HG02798 (cell line): ENCODE measurements at regions not wholly inside any gene's neighbourhood (a gene's known extent, or its start where the extent isn't known, plus 50 kb on each side); places are given as distances from the start of the nearest gene placed in this dataset.
"Not testable (repeated sequence)": the region's sequence is repeated elsewhere in the genome, so short reads cannot be mapped to it uniquely, and the experiment has no call there.

Experiments
- ATAC-seq: cut with Tn5 transposase; IDR thresholded peaks from one replicate; pipeline ENCODE4 v1.9.1; 2021; ENCODE audit warnings: mild to moderate bottlenecking; ENCODE audit not compliant: unreplicated experiment, poor library complexity

DNA sequence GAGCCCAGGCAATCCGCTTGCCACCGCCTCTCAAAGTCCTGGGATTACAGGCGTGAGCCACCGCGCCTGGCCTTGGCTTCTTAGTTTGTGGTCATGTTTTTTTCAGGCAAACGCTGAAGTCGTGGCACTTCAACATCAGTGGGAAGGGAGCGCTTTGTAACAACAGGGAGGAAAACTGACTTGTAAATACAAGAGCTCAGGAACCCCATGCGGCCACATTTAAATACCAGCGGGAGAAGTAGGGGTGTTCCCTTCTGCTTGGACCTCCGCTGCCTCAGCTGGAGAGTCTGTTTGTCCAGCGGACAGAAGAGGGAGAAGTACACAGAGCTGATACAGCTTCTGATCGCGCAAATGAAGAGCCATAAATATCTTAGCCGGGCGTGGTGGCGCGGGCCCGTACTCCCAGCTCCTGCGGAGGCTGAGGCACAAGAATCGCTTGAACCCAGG lies 108.7 kb upstream of the KMT2C start:
- ATAC-seq: no peak

DNA sequence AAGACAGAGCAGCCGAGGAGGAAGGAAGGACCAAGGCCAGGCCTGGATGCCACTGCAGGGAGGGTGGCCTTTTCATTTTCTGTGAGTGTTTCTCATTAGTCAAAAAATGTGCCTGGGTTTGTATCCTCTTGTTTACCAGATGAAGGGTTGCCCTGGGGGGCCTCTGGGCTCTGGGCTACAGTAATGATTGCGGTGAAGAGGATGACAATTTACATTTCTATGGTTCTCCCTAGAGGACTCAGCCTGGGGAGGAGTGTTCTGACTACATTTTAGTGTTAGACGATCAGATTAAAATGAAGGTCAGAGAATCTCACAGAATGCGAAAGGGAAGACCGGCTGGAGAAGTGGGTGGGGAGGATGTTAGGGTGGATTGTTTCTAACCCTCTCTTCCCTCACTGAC lies 108.0 kb upstream of the KMT2C start:
- ATAC-seq: no peak

DNA sequence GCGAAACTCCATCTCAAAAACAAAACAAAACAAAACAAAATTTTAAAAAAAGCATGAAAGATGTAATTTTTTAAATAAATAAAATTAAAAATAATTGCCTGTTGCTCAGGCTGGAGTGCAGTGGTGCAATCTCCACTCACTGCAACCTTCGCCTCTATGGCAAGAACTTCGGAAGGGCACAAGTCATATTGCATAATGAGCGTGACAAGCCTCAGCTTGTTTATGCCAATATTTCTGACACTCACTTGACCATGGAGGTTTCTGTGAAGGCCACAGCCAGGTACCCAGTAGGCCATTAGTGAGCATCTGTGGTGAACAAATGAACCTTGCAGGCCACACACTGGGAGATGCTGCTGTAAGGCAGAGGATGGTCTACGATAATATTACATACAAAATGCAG lies 106.1 kb upstream of the KMT2C start:
- no peak for ATAC-seq

DNA sequence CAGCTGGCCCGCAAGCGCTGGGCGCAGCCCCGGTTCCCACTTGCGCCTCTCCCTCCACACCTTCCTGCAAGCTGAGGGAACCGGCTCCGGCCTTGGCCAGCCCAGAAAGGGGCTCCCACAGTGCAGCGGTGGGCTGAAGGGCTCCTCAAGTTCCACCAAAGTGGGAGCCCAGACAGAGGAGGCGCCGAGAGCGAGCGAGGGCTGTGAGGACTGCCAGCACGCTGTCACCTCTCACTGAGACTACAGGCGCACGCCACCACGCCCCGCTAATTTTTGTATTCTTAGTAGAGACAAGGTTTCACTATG lies 103.3 kb upstream of the KMT2C start:
- ATAC-seq: not testable (repeated sequence)

DNA sequence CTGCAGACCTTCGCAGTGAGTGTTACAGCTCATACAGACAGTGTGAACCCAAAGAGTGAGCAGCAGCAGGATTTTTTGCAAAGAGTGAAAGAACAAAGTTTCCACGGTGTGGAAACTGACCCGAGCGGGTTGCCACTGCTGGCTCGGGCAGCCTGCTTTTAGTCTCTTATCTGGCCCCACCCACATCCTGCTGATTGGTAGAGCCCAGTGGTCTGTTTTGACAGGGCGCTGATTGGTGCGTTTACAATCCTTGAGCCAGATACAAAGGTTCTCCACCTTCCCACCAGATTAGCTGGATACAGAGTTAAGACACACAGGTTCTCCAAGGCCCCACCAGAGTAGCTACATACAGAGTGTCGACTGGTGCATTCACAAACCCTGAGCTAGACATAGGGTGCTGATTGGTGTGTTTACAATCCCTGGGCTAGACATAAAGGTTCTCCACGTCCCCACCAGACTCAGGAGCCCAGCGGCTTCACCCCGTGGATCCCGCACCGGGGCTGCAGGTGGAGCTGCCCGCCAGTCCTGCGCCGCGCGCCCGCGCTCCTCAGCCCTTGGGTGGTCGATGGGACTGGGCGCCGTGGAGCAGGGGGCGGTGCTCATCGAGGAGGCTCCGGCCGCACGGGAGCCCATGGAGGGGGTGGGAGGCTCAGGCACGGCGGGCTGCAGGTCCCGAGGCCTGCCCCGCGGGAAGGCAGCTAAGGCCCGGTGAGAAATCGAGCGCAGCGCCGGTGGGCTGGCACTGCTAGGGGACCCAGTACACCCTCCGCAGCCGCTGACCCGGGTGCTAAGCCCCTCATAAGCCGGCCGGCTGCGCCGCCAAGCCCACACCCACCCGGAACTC lies 102.8 kb upstream of the KMT2C start:
- ATAC-seq: not testable (repeated sequence)

DNA sequence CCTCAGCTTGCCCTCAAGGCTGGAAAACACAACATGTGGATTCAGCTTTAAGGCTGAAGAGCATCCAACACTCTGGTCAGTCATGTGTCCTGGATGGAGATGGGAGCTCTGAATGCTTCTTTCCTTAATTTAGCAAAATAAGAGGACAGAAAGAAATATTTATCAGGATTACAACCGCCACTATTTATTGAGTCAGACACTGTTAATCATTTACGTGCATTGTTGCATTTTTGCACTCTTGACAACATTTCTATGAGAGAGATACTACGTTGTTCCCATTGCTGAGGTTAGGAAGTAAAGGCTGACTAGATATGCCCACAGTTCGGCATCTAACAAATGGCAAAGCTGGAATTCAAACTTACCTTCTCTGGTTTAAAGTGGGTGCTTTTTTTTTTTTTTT lies 101.8 kb upstream of the KMT2C start:
- no peak for ATAC-seq

DNA sequence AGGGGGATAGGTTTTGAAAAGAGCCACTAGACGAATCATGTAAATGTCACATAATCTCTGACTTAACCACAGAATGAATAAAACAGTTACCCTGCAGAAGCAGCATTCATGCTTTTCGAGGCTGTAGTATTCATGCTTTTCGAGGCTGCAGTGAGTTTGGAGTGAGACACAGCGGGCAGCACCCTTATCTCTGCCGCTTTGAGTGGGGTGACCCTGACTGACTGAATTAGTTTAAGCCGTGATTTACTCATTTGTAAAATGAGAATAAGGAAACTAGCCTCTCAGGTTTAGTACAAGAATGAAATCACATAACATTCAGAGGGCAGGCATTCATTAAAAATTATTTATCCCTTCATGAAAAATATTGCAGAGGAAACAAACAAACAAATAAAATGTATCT lies 92.8 kb upstream of the KMT2C start:
- no peak for ATAC-seq

DNA sequence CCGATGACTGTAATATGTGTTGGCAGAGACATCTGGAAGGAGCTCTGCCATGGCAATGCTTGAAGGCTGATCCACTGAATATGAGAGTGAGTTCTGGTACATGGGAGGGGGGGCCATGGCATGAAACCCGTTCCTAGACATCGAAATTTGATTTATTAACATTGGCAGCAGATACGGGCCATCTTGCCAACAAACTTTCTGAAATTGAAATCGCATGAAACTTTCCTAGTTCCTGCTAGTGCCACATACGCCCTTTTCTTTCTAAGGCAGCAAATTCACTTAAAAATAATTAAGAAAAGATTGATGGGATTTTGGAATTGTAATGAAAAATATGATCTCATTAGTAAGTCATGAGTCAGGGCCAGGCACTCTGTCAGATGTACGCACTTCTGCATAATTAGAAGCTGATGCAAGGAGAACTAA lies 91.8 kb upstream of the KMT2C start:
- ATAC-seq: no peak

DNA sequence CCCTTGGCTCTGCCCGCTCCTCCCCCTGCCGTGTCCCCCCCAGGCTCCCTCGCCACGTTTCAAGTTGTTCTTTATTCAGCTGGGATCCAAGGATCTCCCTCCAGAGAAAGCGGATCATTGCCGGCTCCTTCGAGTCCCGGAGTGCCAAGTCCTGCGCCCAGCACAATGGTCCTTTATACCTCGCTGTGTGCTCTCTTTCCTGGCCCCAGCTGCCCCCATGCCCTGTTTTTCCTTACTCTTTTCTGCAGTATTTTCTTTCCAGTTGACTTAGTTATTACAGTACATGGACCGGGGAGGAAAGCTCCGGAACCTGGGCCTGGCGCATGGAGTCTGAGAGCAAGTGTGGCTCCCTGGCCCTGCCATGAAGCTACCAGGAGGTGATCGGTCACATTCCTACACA lies 88.1 kb upstream of the KMT2C start:
- ATAC-seq: no peak

DNA sequence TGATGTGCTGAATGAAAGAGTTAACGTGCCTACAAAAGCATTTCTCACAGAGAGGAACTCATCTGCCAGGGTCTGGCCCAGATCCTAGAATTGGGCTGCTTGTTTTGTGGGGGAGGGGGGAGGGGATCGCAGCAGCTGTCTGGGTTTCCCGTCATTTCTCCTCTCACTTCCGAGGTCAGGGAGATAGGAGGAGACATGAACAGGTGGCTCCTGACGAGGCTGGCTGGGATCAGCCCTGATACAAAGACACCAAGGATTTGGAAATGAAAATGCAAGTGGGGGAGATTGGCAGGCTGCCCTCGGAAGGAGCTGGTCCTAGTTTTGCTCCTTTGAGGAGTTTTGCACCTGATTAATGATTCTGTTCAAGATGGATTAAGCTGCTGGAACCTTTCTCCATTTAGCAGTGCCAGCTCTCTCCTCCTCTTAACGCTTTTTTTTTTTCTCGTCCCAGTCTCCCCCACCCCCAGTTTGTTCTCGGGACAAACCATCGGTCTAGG lies 86.8 kb upstream of the KMT2C start:
- ATAC-seq: no peak

DNA sequence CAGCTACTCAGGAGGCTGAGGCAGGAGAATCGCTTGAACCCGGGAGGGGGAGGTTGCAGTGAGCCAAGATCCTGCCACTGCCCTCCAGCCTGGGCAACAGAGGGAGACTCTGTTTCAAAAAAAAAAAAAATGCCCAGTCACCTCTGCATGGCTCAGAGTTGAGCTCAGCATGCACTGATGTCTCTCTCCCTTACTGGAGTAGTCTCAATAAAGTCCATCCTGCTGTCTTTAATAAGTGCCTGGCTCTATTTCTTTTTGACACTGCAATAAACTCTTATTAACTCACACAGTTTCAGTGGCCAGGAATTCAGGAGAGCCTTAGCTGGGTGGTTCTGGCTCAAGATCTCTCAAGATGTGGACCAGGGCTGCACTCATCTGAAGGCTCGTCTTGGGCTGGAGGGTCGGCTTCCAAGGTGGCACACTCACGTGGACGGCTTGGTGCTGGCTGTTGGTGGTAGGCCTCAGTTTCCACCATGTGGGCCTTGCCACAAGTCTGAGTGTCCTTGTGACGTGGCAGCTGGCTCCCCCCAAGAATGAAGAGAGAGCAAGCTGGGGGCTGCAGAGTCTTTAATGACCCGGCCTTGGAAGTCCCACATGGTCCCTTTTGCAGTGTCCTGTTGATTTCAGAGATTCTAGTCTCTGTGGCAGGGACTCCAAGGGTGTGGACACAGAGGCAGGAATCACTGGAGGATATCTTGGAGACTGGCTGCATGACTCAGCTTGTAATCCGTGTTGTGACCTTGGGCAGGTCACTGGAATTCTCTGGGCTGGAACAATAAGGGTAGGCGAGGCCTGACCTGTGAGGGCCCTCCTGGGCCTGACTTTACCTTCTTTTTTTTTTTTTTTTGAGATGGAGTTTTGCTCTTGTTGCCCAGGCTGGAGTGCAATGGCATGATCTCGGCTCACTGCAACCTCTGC lies 85.9 kb upstream of the KMT2C start:
- no peak for ATAC-seq

DNA sequence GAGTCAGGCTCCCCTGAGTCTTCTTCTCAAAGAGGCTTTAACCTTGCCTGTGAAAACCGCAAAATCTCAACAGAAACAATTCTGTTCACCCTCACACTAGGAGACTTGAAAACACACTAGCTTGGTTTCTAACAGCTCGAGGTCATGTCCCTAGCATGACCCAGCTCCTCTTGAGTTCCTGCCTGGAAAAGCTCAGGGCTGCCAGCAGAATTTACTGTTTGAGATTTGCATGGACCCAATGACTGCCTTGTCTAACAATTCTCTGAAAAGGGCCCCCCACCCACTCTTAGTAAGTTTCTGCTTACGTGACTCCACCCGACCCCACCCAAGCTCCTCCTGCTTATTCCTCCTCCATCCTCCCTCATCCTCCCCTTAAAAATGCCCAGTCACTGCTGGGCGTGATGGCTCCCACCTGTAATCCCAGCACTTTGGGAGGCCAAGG lies 85.1 kb upstream of the KMT2C start:
- no peak for ATAC-seq

DNA sequence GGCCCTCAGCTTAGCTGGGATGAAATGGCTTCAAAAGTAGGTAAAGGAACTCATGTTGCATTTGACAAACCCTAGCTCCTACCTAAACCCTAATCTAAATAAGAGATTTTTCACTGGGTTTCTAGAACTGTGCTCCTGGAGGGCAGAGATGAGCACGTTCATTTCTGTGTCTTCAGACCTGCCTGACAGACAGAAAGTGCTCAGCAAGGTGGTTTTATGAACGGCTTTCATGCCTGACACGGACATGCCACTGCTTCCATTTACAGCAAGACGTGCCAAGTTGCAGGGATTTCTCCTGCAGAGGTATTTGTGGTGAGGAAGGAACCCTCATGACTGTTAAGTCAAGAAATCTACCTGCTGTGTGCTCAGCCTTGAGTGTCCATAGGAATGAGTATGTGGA lies 83.5 kb upstream of the KMT2C start:
- ATAC-seq: no peak

DNA sequence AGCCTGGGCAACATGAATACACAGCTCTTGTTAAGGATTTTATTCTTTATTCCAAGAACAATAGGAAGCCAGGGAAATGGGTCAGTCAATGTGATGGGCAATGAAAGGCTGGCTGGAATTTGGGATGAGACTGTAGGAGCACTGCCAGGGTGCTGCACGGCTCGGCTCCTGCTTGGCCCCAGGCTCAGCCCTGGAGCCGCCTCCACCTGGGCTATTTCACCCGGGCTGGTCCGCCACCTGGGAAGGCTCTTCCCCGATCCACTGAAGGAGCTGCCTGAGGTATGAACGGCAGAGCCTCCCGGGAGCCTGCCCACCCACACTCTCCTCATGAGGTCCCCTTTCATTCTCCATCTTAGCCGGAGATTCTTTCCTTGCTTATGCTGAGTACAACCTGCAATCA lies 80.4 kb upstream of the KMT2C start:
- no peak for ATAC-seq

DNA sequence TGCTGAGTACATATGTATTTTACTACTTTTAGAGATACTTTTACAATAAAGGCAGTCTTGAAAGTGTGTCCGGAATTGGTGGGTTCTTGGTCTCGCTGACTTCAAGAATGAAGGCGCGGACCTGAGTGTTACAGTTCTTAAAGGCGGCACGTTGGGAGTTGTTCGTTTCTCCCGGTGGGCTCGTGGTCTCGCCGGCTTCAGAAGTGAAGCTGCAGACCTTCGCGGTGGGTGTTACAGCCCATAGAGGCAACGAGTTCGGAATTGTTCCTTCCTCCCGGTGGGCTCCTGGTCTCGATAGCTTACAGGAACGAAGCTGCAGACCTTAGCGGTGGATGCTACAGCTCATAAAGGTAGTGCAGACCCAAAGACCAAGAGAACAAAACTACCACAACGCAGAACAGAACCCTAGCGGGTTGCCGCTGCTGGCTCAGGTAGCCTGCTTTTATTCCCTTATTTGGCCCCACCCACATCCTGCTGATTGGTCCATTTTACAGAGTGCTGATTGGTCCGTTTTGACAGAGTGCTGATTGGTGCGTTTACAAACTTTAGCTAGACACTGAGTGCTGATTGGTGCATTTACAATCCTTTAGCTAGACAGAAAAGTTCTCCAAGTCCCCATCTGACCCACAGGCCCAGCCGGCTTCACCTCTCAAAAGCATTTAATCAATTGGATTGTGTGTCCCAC lies 79.6 kb upstream of the KMT2C start:
- ATAC-seq: not testable (repeated sequence)

DNA sequence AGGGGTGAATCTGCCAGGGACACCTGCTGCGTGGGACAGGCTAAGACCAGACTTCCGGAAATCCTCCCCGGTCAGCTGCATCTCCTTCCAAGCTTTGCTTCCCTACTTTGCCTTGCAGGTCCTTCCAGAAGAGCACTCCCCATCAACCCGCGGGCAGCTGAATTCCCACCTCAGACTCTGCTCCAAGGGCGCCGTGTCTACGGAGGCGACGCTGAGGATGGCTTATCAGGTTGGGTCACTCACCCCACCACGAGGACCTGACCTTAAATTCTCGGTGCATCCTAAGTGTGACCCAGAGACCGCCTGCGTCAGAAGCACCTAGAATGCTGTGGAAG lies 78.9 kb upstream of the KMT2C start:
- ATAC-seq: no peak

DNA sequence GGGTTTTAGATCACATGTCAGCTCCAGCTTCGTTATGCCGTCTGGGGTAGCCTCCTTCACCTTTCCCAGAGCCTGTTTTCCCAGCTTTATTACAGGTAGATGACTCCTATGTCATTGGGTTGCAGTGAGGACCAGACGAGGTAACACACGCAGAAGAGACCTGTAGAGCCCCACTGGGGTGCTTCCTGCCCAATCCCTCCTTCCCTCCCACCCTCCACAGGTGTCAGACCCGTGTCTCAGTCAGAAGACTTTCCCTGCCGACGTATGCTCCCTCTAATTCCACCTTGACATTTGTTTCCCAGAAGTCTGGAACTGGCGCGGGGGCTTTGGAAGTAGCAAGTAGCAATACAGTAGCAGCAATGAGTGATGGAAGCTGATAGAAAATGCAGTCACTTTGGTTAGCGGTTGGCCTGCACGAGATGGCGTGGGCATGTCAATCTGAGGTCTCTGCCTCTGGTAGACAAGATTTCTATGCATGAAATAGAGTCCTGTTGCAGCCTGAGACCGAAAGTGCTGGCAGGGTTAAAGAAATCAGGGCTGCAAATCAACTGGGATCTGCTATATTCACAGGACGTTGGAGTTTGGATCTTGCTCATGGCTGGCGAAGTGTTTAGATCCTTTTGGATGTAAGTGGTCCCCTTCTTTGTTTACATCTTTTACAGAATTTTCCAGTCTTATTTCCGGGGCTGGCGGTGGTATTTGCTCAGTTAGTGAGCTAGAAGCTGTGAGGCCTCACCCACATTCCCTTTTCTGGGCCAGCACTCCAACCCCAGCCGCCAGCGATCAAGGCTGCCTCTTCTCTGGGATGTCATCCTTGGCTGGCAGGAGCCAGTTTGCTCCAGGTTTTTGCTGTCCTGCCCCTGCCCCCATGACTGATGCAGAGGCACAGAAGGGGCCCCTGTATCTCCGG lies 78.3 kb upstream of the KMT2C start:
- no peak for ATAC-seq

DNA sequence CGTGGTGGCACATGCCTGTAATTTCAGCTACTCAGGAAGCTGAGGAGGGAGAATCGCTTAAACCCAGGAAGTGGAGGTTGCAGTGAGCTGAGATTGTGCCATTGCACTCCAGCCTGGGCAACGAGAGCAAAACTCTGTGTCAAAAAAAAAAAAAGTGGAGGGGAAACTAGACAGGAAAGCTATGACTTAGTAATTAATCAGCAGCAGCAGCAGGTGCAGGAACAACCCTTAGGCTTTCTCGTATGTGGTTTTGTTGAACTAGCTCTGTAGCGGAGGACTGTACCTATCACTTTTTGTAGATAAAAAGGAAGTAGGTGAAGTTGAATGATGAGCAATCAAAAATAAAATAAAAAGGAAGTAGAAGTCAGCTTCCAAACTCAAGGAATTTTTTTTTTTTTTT lies 76.9 kb upstream of the KMT2C start:
- peak; percentile 52 for ATAC-seq

DNA sequence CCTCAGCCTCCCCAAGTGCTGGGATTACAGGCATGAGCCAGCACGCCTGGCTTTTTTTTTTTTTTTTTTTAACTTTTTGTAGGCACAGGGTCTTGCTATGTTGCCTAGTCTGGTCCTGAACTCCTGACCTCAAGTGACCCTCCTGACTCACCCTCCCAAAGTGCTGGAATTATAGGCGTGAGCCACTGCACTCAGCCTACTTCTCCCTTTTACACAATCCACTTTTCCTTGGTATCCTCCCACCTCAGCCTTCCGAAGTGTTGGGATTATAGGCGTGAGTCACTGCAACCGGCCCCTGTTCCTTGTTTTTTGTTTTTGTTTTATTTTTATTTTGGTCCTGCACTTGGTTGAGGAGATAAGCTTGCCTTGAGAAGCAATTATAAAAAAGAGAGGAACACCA lies 75.9 kb upstream of the KMT2C start:
- ATAC-seq: no peak

DNA sequence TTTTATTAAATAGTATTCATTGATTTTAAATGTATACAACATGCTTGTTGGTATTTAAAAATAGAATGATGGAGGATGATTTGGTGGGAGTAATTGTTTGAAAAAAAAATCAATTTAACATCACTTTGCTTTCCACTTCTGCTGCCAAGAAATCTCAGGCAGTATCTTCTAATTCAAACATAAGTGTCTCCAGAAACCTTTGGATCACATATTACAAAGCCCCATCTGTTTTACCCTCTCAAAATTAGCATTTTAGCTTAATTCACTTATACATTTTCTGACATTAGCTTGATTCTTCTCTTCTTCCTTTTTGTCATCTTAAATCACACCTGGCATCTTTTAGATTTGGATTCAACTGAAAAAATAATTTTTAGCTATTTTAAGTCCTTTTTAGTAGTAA lies 72.9 kb upstream of the KMT2C start:
- no peak for ATAC-seq
